Vagina (tissue), 2 donors: ENCODE measurements at regions not wholly inside any gene's neighbourhood (a gene's known extent, or its start where the extent isn't known, plus 50 kb on each side); places are given as distances from the start of the nearest gene placed in this dataset.

Experiments used
- DNase-seq, 2 donors: peaks; one replicate each; pipeline ENCODE4 v3.0.0-alpha.2; 2017; ENCODE audit errors: extremely low spot score in 2 of 2
- H3K27ac ChIP-seq: fragments of 200-600 bp; sonication (generic); one replicate; pipeline ENCODE4 v1.5.1; 2019
- H3K27me3 ChIP-seq: fragments of 200-600 bp; sonication (generic); one replicate; pipeline ENCODE4 v1.5.1; 2019
- H3K36me3 ChIP-seq, 2 donors: fragments of 200-600 bp; sonication (generic); one replicate each; pipeline ENCODE4 v1.5.1; 2017 to 2019
- H3K4me1 ChIP-seq: fragments of 200-600 bp; sonication (generic); one replicate; pipeline ENCODE4 v1.5.1; 2019
- H3K4me3 ChIP-seq, 2 donors: fragments of 200-600 bp; sonication (generic); 1 replicate in 1 of 2; 2 replicates in 1 of 2; pipeline ENCODE4 v1.5.1; 2016 to 2019
- H3K9me3 ChIP-seq: fragments of 200-600 bp; sonication (generic); one replicate; pipeline ENCODE4 v1.5.1; 2019
- POLR2A ChIP-seq, 2 donors: fragments of 450-650 bp; IDR thresholded peaks; one replicate each; pipeline ENCODE4 v1.6.1; 2017; ENCODE audit warnings: antibody characterized with exemption in 2 of 2, mild to moderate bottlenecking in 2 of 2, moderate library complexity in 2 of 2
- POLR2AphosphoS5 ChIP-seq, 2 donors: sonication (generic); formaldehyde crosslinking; IDR thresholded peaks; one replicate each; pipeline ENCODE4 v1.9.0; 2017; ENCODE audit warnings: antibody characterized with exemption in 2 of 2, mild to moderate bottlenecking in 2 of 2, low read depth in 1 of 2; ENCODE audit not compliant: insufficient read depth in 1 of 2
- intact Hi-C: fragments of 100-400 bp; cut with DNase I; formaldehyde crosslinking; loops from one replicate; pipeline ENCODE4 v1.15.1; 2023
- TF ChIP-seq, protein P1 (sequence below), 3 experiments: fragments of 450-650 bp in 2 of 3; fragments of 200-600 bp in 1 of 3; sonication (generic) in 1 of 3; IDR thresholded peaks; one replicate each; pipeline ENCODE4 v1.5.1; 2017 to 2019; ENCODE audit warnings: antibody characterized with exemption in 3 of 3, mild to moderate bottlenecking in 2 of 3, moderate library complexity in 2 of 3

DNA sequence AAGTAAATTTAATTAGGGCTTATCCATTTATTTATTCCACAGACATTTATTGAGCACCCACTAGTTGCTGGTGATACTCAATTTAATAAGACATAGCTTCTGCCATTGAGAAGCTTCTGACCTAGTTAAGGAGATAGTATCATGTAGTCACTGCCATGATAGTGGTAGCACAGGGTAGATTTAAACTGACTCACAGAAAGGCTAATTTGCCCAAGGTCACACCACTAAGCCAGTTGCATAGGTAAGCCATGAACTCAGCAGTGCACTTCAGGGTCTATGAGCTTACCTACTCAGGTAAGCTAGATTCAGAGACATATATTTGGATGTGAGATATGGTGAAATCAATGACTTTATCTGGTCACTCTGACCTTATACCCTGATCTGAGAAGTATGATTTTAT, 168.4 kb downstream of the TNFSF18 start:
- intact Hi-C loops = no loop called here
- TF ChIP-seq POLR2A (IDR thresholded peaks at IDR 0.05) = no peak
- TF ChIP-seq, protein P1, sequence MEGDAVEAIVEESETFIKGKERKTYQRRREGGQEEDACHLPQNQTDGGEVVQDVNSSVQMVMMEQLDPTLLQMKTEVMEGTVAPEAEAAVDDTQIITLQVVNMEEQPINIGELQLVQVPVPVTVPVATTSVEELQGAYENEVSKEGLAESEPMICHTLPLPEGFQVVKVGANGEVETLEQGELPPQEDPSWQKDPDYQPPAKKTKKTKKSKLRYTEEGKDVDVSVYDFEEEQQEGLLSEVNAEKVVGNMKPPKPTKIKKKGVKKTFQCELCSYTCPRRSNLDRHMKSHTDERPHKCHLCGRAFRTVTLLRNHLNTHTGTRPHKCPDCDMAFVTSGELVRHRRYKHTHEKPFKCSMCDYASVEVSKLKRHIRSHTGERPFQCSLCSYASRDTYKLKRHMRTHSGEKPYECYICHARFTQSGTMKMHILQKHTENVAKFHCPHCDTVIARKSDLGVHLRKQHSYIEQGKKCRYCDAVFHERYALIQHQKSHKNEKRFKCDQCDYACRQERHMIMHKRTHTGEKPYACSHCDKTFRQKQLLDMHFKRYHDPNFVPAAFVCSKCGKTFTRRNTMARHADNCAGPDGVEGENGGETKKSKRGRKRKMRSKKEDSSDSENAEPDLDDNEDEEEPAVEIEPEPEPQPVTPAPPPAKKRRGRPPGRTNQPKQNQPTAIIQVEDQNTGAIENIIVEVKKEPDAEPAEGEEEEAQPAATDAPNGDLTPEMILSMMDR (IDR thresholded peaks at IDR 0.05) = no peak
- no peak for TF ChIP-seq POLR2AphosphoS5 (IDR thresholded peaks at IDR 0.05; ENCODE audit: insufficient read depth in 1 of 2, low read depth in 1 of 2)
- Histone ChIP-seq H3K36me3 (no peaks in the 10 kb centered on the region), H3K27ac (no peak overlapping the region), H3K4me3 (no peak overlapping the region), H3K4me1 (no peaks in the 10 kb centered on the region), H3K9me3 (no peaks in the 10 kb centered on the region), H3K27me3 (no peaks in the 10 kb centered on the region)
- no peak for DNase-seq

DNA sequence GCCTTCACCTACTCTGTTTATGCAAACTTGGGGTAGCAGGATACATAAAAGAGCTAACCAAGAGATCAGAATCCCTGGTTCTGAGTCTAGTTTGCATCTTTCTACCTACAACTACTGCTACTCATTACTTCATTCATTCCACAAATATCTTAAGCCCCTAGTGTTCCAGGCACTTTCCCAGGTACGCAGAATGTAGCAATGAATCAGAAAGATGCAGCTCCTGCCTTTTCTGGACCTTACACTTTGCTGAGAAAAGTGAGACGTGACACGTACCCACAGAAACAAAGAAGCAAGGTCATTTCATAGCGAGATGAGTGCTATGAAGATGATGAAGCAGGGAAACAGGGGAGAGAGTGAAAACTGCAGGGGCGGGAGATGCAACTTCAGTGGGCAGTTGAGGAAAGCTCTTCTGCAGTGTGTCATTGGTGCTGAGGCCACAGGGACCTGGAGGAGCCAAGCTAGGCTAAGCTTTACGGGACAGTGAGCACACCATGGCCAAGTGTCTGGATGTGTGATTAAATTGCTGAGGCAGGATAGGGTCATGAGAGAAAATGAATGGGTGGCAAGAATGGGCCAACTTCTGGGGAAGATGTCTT, 167.9 kb downstream of the TNFSF18 start:
- H3K9me3 ChIP-seq = no peaks in the 10 kb centered on the region

DNA sequence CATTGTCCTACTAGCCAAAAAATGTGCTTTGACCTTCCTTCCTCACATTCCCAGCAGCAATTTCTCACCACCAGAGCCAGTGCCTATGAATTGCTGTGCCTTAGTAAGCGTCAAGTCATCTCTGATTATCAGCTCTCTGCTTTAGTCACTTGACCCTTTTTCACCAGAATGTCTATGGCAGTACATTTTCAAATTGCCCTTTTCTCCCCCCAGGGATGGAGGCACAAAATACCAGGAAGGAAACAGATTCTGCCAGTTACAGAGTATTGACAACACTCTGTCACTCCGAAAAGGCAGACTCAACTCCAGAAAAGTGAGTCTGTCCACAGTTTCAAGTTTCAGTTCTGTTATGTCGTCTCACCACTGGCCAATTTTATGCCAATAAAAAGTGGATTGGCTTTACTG, 167.4 kb downstream of the TNFSF18 start:
- TF ChIP-seq, protein P1 (IDR thresholded peaks at IDR 0.05) = no peak
- no peak for TF ChIP-seq POLR2A (IDR thresholded peaks at IDR 0.05)
- TF ChIP-seq POLR2AphosphoS5 (IDR thresholded peaks at IDR 0.05; ENCODE audit: insufficient read depth in 1 of 2, low read depth in 1 of 2) = no peak
- intact Hi-C loops = no loop called here
- no peak for DNase-seq

More for the DNA sequence above, 167.9 kb downstream of the TNFSF18 start:
- intact Hi-C loops = no loop called here
- H3K4me3 ChIP-seq = no peak overlapping the region
- no peak for DNase-seq
- no peaks in the 10 kb centered on the region for H3K27me3 ChIP-seq
- H3K36me3 ChIP-seq = no peaks in the 10 kb centered on the region
- TF ChIP-seq POLR2AphosphoS5 (IDR thresholded peaks at IDR 0.05; ENCODE audit: insufficient read depth in 1 of 2, low read depth in 1 of 2) (no peak), POLR2A (IDR thresholded peaks at IDR 0.05) (no peak)
- TF ChIP-seq, protein P1 (IDR thresholded peaks at IDR 0.05) = no peak
- no peak overlapping the region for H3K27ac ChIP-seq
- no peaks in the 10 kb centered on the region for H3K4me1 ChIP-seq

DNA sequence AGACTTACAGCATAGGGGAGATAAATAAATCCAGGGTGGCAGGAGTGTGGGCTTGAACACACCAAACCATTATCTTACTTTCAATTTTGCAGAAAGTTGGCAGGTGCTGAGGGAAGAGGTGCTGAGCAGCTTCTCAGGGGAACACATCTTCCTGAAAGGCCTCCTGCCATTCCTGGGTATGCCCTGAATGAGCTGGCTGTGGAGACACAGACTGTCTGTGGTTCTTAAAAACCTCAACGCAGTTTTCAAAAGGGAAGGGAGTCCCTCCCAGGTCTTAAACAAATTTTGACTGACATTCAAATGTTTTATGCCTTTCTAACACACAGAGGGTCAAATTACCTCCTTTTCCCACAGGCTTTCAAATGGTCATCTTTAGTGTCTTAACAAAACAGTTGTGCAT, 166.9 kb downstream of the TNFSF18 start:
- TF ChIP-seq POLR2A (IDR thresholded peaks at IDR 0.05) = no peak
- TF ChIP-seq, protein P1 (IDR thresholded peaks at IDR 0.05) = no peak
- no peaks in the 10 kb centered on the region for H3K9me3 ChIP-seq
- no peak overlapping the region for H3K27ac ChIP-seq
- intact Hi-C loops = no loop called here
- no peak for DNase-seq
- H3K27me3 ChIP-seq = no peaks in the 10 kb centered on the region
- no peaks in the 10 kb centered on the region for H3K36me3 ChIP-seq
- no peak overlapping the region for H3K4me3 ChIP-seq
- H3K4me1 ChIP-seq = no peaks in the 10 kb centered on the region

More for the DNA sequence above, 167.4 kb downstream of the TNFSF18 start:
- no peak overlapping the region for H3K4me3 ChIP-seq
- H3K9me3 ChIP-seq = no peaks in the 10 kb centered on the region
- H3K27ac ChIP-seq = no peak overlapping the region
- no peaks in the 10 kb centered on the region for H3K27me3 ChIP-seq
- H3K36me3 ChIP-seq = no peaks in the 10 kb centered on the region
- H3K4me1 ChIP-seq = no peaks in the 10 kb centered on the region

DNA sequence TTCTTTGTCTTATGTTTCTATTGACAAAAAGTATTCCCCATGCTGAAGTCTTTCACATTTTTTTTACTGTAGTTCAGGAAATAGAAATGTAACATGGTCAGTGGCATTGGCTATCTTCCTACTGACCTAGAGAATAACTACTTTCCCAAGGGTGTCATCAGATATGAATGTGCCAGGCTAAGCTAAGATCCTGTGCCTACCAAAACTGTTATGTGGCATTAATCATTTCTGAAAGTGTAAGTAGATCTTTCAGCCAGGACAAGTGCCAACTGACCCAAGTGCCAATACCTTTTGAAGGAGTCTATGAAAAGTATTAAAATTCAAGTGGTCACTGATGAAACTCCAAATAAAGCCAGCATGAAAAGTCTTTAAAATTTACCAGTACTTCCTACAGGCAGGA, 165.3 kb downstream of the TNFSF18 start:
- DNase-seq = no peak
- H3K36me3 ChIP-seq = no peaks in the 10 kb centered on the region
- H3K27ac ChIP-seq = no peak overlapping the region
- H3K4me1 ChIP-seq = no peaks in the 10 kb centered on the region
- H3K9me3 ChIP-seq = no peaks in the 10 kb centered on the region
- intact Hi-C loops = no loop called here
- TF ChIP-seq, protein P1 (IDR thresholded peaks at IDR 0.05) = no peak
- TF ChIP-seq POLR2AphosphoS5 (IDR thresholded peaks at IDR 0.05; ENCODE audit: insufficient read depth in 1 of 2, low read depth in 1 of 2) (no peak), POLR2A (IDR thresholded peaks at IDR 0.05) (no peak)
- no peaks in the 10 kb centered on the region for H3K27me3 ChIP-seq
- no peak overlapping the region for H3K4me3 ChIP-seq
